HUES48 (cell line): ENCODE measurements at regions not wholly inside any gene's neighbourhood (a gene's known extent, or its start where the extent isn't known, plus 50 kb on each side); places are given as distances from the start of the nearest gene placed in this dataset.

Source experiments
- H3K27ac ChIP-seq: one replicate; pipeline ENCODE4 v1.7.0; 2013; ENCODE audit warnings: low read depth, low read length, inconsistent platforms
- H3K27me3 ChIP-seq: 2 replicates; pipeline ENCODE4 v1.6.1; 2013; ENCODE audit warnings: mild to moderate bottlenecking, low read length; ENCODE audit not compliant: control insufficient read depth, insufficient read depth
- H3K36me3 ChIP-seq: 2 replicates; pipeline ENCODE4 v1.6.1; 2013; ENCODE audit warnings: low read length; ENCODE audit not compliant: control insufficient read depth, insufficient read depth
- H3K4me1 ChIP-seq: 2 replicates; pipeline ENCODE4 v1.6.1; 2013; ENCODE audit warnings: mild to moderate bottlenecking, low read length; ENCODE audit not compliant: control insufficient read depth, insufficient read depth
- H3K4me3 ChIP-seq: 2 replicates; pipeline ENCODE4 v1.5.1; 2013; ENCODE audit warnings: mild to moderate bottlenecking, low read depth, low read length
- H3K9ac ChIP-seq: 2 replicates; pipeline ENCODE4 v1.6.1; 2013; ENCODE audit warnings: mild to moderate bottlenecking, low read depth, low read length, moderate library complexity
- H3K9me3 ChIP-seq: 2 replicates; pipeline ENCODE4 v1.6.1; 2013; ENCODE audit warnings: low read length; ENCODE audit not compliant: control insufficient read depth, insufficient read depth

DNA sequence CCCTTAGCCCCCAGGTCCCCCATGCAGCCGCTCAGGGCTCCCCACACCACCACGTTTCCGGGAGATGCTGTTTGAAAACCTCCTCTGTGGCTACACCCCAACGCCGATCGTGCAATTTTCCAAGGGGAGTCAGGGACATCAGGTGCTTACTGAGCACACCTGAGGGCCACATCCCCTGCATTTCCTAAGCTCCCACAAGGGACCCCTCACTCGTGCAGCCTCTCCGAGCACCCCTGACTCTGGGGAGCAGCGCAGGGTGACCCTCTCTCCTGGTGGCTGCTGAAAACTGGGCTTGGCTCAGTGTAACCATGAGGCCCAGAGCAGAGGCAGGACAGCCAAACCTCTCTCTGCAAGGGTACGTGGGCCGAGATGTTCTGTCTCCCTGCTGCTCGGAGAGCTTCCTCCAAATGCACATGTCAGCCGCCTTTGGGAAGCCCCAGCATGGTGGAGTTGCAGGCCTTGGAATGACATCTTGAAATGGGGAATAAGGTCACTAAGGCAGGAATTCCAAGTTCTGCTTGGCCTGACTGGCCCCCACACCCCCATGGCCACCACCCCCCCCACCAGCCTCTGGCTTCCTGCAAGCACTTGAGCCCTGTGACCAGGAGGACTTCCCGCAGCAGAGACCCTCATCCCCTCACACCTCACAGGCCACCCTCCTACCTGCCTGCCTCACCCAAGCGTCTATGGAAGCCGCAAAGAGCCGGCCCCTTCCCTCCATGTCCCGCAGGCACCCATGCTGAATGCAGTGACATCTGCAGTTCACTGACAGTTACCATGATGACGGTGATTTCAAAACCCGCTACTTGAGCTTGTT is 257.4 kb downstream of the BRD1 start:
- H3K36me3 ChIP-seq = no peaks in the 10 kb centered on the region
- no peaks in the 10 kb centered on the region for H3K9me3 ChIP-seq
- H3K9ac ChIP-seq = no peak overlapping the region
- H3K4me3 ChIP-seq = no peak overlapping the region
- no peak overlapping the region for H3K27ac ChIP-seq
- H3K4me1 ChIP-seq = no peaks in the 10 kb centered on the region
- H3K27me3 ChIP-seq = no peaks in the 10 kb centered on the region

GRCh38 chr22:49569286-49570031 is 258.2 kb downstream of the BRD1 start:
- H3K9me3 ChIP-seq = no peaks in the 10 kb centered on the region
- H3K9ac ChIP-seq = no peak overlapping the region
- H3K36me3 ChIP-seq = no peaks in the 10 kb centered on the region
- no peaks in the 10 kb centered on the region for H3K27me3 ChIP-seq
- H3K4me1 ChIP-seq = no peaks in the 10 kb centered on the region
- no peak overlapping the region for H3K27ac ChIP-seq
- no peak overlapping the region for H3K4me3 ChIP-seq

- Histone ChIP-seq H3K36me3 (no peaks in the 10 kb centered on the region), H3K9ac (no peak overlapping the region), H3K4me1 (no peaks in the 10 kb centered on the region), H3K27ac (no peak overlapping the region), H3K4me3 (no peak overlapping the region), H3K27me3 (no peaks in the 10 kb centered on the region), H3K9me3 (no peaks in the 10 kb centered on the region)
These were observed 258.9 kb downstream of the BRD1 start for GRCh38 chr22:49568751-49569285.

- Histone ChIP-seq H3K4me1 (no peaks in the 10 kb centered on the region), H3K27me3 (no peaks in the 10 kb centered on the region), H3K27ac (no peak overlapping the region), H3K9me3 (no peaks in the 10 kb centered on the region), H3K9ac (no peak overlapping the region), H3K4me3 (no peak overlapping the region), H3K36me3 (no peaks in the 10 kb centered on the region)
These were observed 259.5 kb downstream of the BRD1 start for GRCh38 chr22:49567899-49568750.

GRCh38 chr22:49566693-49567092 is 261.0 kb downstream of the BRD1 start:
- no peaks in the 10 kb centered on the region for H3K9me3 ChIP-seq
- no peaks in the 10 kb centered on the region for H3K4me1 ChIP-seq
- no peak overlapping the region for H3K4me3 ChIP-seq
- no peak overlapping the region for H3K27ac ChIP-seq
- H3K36me3 ChIP-seq = no peaks in the 10 kb centered on the region
- H3K9ac ChIP-seq = no peak overlapping the region
- H3K27me3 ChIP-seq = no peaks in the 10 kb centered on the region

- Histone ChIP-seq H3K9me3 (no peaks in the 10 kb centered on the region), H3K4me1 (no peaks in the 10 kb centered on the region), H3K9ac (no peak overlapping the region), H3K27me3 (no peaks in the 10 kb centered on the region), H3K4me3 (no peak overlapping the region), H3K36me3 (no peaks in the 10 kb centered on the region), H3K27ac (no peak overlapping the region)
These were observed 261.5 kb downstream of the BRD1 start for GRCh38 chr22:49566141-49566541.

DNA sequence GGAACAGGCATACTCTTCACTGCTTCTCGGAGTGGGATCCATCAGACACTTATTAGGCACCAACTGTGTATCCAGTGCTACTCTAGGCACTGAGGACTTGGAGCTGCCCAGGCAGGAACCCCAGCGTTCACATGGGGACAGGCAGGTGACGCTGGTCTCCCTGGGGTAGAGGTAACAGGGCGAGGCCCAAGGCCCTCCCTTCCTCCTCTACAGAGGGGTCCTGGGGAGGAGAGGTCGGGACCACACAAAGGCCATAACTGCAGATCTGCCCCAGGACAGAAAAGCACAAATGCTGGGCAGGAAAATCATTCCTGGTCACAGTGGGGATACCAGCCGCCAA is 262.2 kb downstream of the BRD1 start:
- H3K9me3 ChIP-seq = no peaks in the 10 kb centered on the region

GRCh38 chr22:49564666-49565515 is 262.8 kb downstream of the BRD1 start:
- no peak overlapping the region for H3K27ac ChIP-seq
- no peaks in the 10 kb centered on the region for H3K36me3 ChIP-seq
- no peak overlapping the region for H3K9ac ChIP-seq
- no peaks in the 10 kb centered on the region for H3K9me3 ChIP-seq
- H3K27me3 ChIP-seq = no peaks in the 10 kb centered on the region
- no peaks in the 10 kb centered on the region for H3K4me1 ChIP-seq
- H3K4me3 ChIP-seq = no peak overlapping the region

More for the DNA sequence above, 262.2 kb downstream of the BRD1 start:
- no peaks in the 10 kb centered on the region for H3K36me3 ChIP-seq
- H3K27me3 ChIP-seq = no peaks in the 10 kb centered on the region
- H3K4me3 ChIP-seq = no peak overlapping the region
- H3K9ac ChIP-seq = no peak overlapping the region
- H3K27ac ChIP-seq = no peak overlapping the region
- H3K4me1 ChIP-seq = no peaks in the 10 kb centered on the region

DNA sequence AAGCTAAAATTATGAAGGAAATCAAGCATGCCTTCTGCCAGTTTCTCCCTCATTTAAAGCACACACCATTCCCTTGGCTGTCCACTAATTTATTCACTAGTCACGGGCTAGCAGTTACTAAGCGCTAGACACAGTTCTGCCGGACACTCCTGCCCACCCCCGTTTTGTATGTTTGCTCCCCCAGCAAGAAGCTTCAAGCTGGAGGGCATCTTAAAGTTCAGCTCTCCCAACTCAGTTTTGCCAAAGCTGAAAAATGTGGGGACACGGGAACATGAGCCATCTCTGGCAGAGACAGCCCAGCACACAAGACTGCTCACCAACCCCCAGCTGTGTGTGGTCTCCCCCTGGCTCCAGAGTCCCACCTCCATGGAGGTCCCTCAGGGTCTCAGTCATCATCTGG is 263.6 kb downstream of the BRD1 start:
- H3K9ac ChIP-seq = no peak overlapping the region
- H3K4me1 ChIP-seq = no peaks in the 10 kb centered on the region
- H3K9me3 ChIP-seq = no peaks in the 10 kb centered on the region
- no peaks in the 10 kb centered on the region for H3K27me3 ChIP-seq
- no peak overlapping the region for H3K4me3 ChIP-seq
- no peak overlapping the region for H3K27ac ChIP-seq
- no peaks in the 10 kb centered on the region for H3K36me3 ChIP-seq

DNA sequence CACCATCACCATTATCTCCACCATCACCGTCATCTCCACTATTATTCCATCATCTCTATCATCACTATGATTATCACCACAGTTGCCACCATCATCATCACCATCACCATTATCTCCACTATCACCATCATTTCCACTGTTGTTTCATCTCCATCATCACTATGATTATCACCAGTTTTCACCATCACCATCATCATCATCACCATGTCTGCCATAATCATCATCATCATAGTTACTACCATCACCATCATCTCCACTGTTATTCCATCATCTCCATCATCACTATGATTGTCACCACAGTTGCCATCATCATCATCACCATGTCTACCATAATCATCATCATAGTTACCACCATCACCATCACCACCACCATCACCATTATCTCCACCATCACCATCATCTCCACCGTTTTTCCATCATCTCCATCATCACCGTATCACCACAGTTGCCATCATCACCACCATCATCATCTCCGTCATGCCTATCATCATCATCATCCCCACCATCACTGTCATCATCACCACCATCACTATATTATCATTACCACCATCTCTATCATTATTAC is 264.9 kb downstream of the BRD1 start:
- no peaks in the 10 kb centered on the region for H3K9me3 ChIP-seq
- H3K4me1 ChIP-seq = no peaks in the 10 kb centered on the region

More for the DNA sequence above, 264.9 kb downstream of the BRD1 start:
- no peak overlapping the region for H3K27ac ChIP-seq
- no peak overlapping the region for H3K9ac ChIP-seq
- H3K36me3 ChIP-seq = no peaks in the 10 kb centered on the region
- no peaks in the 10 kb centered on the region for H3K27me3 ChIP-seq
- H3K4me3 ChIP-seq = no peak overlapping the region
